ENCODE measurements at regions not wholly inside any gene's neighbourhood (a gene's known extent, or its start where the extent isn't known, plus 50 kb on each side); places are given as distances from the start of the nearest gene placed in this dataset.
"Not testable (repeated sequence)": the region's sequence is repeated elsewhere in the genome, so short reads cannot be mapped to it uniquely, and the experiment has no call there.

DNA sequence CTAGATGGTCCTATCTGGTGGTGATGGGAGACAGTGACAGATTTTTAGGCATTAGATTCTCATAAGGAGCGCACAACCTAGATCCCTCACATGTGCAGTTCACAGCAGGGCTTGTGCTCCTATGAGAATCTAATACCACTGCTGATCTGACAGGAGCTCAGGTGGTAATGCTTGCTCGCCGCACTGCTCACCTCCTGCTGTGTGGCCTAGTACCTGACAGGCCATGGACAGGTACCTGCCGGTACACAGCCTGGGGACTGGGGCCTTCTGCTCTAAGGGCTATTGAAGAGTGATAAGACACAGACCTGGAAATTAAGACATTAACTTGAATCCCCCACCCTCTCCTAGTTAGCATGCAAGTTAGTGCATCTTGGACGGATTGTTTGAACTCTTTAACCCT is 64.4 kb downstream of the KLRB1 start:
- DNase-seq: not testable (repeated sequence)

DNA sequence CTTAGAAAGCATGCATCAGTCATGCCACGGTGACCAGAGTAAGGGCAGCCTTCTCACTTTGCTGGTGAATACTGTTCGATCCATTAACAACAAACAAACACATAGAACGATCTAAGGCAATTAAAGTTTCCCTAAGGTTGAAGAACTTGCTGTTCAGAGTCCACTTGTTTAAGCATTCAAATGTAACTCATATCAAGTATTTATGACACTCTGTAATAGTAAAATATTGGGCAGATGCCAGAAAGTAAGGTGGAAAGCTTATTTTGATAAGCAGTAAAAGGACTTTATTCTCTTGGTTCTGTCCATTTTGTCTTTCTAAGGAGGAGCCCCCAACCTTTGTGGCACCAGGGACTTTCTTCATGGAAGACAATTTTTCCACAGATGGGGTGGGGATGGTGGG is 64.9 kb downstream of the KLRB1 start:
- DNase-seq: not testable (repeated sequence)

DNA sequence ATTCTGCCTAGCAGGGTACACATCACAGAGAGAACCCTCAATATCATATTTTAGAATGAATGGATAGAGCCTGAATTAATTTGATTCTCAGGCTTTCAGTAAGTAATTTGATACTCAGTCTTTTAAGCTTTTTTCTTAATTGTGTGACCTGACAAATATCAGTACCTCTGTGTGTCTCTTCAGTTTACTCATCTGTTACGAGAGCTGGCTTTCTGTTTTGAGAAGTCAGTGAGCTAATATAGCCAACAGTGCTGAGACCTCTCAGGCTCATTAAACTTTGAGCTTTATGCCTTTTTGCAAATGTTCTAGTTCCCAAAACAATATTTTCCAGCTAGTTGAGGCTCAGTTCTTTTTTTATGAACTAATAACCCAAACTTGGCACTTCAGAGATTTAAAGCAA is 91.8 kb downstream of the KLRB1 start:
- not testable (repeated sequence) for DNase-seq

DNA sequence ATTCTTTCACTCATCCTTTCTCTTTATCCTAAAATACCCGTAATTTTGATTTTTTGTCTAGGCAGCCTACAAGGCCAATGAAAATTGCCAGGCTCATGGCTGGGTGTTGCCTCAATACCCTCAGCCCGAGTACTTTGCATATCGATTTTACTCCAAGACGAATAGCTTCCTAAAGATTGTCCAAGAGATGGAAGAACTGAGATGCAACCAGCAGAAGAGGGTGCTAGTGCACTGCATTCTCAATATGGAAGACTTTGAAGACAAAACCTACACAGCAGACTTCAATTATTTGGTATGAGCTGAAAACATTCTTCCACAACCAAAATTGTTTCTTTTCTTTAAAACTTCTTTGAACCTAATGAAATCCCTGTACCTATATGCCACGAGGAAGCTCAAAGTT is 95.0 kb downstream of the KLRB1 start:
- DNase-seq: not testable (repeated sequence)

DNA sequence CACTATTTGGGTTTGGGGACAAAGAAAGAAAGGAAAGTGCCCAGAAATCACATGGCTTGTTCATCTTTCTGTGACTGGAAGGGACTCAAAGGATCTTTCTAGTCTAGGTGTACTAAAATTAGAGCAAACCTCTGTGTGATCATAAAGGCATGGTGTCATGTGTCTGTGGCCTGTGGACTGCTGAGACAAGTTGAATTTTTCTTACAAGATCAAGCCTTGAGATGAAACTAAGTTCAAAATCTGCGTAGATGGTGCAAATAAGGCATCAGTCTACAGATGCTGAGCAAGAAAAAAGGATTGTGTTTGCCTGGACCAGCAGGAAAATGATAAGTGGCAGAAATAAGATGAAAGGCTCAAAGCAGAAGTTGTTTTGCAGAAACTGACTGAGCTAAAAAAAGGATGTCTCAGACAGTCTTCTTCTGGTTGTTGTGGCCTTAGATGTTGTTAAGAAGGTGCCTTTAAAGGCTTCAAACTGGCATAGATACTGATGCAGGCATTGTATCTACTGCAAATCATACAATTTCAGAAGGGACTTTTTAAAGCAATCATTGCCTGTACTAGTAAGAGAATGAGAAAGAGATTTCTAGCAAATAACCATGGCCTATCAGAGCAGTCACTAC is 97.2 kb downstream of the KLRB1 start:
- not testable (repeated sequence) for DNase-seq

DNA sequence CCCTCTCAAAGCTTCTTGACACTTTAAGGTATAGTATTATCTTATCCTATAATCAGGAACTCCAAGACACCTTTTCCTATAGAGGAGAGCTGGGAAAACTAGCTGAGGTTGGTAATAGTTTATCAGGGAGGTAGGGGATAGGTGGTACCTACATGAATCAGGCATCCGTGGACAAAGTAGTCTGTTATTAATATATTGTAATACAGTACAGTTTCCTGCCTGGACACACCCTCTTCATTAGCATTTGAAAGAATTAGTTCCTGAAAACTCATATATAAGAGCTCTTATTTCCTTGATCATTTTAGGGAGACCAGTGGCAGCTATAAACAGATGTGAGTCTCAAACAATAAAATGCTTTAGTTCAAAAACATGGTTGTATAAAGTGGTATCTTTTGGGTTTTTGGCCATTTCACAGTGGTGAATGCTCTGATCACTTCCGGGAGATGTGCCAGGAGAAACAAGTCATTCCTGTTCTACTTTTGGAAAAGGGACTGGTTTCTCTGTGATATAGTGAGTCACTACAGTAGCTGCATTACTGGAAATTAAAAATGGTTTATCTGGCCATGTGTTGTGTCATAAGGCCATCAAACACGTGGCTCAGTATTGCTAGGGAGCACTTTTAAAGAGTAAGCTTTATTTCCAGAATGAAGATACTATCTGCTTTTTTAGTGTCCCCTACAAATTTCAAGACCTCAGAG is 98.1 kb downstream of the KLRB1 start:
- no peak for DNase-seq

DNA sequence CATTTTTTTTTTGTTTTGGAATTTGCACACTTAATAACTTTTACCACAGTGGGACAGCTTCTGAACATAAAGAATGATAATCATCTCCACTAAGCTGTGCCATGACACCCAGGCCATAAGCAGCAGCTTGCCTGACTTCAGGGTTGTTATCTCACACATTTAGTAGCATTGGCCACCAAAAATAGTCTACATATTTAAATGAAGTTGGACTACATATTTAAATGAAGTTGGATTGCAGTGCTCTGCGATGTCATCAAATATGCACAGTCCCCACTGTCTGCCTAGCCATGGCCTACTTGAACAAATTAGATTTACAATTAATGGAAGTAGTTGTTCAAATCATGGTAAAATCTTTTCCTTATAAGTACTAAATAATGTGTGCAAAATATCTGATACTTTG is 101.0 kb downstream of the KLRB1 start:
- no peak for DNase-seq

DNA sequence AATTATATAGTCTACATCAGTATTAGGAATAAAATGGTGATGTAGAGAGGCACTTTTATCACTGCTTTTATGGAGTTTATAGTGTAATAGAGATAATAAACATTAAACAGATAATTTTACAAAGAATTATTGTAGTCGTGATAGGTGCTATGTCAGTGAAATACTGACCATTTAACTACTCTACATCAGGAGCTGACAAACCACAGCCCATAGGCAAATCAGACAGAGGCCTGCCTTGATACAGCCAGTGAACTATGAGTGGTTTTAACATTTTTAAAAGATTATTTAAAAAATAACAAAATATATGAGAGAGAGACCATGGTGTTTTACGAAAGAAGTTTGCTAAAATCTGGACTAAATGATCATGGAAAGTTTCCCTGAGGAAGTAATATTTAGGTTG is 104.3 kb downstream of the KLRB1 start:
- DNase-seq: not testable (repeated sequence)

DNA sequence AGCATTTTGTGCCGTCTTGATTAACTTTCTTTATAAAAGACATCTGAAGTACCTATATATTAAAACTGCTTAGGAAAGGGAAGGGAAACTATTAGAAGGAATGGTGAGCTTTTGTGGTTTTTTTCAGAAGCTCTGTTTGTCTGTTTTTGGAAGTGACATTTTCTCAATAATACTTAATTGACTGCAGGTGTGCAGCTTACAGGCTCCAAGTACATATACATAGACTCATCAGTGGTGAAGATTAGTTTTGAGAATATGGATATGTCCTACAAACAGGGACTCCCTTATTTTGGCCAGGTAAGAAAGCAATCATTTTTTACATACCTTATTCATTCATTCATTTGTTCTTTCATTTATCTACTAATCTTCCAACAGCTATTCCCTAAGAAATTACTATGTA is 104.9 kb downstream of the KLRB1 start:
- DNase-seq: not testable (repeated sequence)

DNA sequence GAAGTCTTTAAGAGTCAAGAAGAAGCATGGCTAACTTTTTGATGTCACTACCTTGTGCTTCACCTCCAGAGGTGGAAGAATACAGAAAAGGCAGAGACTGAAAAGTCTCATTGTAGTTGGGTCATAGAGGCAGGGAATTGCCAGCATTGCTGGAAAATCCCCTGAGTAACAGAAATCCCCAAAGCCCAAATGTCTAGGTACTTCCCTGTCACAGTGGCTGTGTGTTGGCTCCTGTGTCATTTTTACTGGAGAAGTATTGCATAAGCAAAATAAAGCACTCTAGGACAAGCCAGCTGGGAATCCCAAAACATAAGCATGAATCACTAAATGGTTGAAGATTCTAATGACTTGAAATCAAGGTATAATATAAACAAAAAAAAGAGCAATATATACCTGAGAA is 114.4 kb downstream of the KLRB1 start:
- not testable (repeated sequence) for DNase-seq

DNA sequence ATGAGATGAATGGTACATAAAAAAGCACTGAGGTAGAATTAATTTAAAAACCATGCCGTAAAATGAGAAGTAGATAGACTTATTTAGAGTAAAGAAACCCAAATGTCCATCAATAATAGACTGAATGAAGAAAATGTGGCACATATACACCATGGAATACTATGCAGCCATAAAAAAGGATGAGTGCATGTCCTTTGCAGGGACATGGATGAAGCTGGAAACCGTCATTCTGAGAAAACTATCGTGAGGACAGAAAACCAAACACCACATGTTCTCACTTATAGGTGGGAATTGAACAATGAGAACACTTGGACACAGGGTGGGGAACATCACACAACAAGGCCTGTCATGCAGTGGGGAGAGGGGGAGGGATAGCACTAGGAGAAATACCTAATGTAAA is 126.4 kb downstream of the KLRB1 start:
- DNase-seq: not testable (repeated sequence)

DNA sequence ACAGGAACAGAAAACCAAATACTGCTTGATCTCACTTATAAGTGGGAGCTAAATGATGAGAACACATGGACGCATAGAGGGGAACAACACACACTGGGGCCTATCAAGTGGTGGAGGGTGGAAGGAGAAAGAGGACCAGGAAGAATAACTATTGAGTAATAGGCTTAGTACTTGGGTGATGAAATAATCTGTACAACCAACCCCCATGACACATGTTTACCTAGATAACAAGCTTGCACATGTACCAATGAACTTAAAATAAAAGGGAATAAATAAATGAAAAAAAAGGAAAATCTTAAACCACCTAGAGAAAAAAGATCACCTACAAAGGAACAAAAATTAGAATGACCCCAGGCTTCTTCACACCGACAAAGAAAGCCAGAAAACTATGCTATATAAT is 133.5 kb downstream of the KLRB1 start:
- not testable (repeated sequence) for DNase-seq

DNA sequence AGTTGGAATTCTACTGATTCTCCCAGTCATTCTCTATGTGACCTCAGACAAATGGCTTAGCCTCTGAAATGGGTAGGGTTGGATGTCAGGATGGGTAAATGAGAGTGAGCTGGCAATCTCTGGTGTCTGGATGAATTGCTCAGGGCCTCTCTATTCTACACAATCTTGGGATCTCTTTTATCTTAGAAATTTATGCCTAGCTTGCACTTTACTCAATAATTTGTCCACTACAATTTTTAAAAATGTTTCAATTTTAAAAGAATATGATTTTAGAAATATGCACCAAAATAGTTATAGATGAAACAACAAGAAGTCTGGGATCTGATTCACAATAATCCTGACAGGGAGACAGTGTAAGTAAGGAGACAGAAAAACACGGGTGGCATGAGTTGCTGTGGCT is 134.1 kb downstream of the KLRB1 start:
- DNase-seq: not testable (repeated sequence)

DNA sequence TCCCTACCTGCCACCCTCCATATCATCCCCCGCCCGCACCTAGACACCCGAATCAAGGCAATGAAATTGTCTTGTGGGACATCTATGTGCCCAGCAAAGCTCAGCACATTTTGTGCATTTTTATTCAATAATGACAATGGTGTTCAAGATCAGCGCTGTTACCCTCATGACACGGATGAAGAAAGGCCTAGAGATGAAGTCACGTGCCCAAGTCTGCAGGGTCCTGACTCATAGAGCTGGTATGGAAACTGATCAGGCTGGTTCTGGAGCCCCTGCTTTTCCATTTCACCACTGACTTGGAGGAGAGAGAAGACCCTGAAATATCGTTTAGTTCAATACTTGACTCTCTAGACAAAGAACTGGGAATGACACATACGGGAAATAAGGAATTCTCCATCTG is 136.2 kb downstream of the KLRB1 start:
- not testable (repeated sequence) for DNase-seq

DNA sequence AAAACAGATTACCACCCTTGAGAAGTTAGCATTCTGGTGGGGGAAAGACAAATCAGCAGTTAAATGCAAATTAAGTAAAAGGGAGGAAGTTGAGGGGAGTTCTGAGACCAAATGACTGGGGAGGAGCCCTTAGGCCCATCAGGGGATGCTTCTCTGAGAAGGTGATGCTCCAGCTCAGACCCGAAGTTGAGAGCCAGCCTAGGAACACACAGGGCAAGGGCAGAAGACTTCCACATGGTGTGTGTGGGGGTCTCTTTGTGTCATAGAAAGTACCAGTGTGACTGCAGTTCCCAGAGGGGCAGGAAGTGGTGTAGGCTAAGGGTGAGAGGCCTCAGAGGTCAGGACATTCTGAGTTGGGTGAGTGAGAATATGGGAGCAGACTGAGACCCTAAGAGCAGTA is 137.3 kb downstream of the KLRB1 start:
- not testable (repeated sequence) for DNase-seq

DNA sequence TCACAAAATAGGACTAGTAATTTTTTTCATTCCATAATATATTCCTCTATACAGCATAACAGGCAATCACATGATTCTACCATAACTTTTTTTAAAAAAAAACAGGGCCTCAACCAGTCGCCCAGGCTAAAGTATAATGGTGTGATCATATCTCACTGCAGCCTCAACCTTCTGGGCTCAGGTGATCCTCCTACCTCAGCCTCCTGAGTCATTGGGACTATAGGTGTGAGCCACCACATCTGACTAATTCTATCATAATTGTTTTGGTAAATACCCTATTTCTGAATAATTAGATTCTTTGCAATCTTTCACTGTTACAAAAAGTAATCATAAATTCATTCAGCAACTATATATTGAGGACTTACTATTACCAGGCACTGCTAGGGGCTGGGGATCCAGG is 137.8 kb downstream of the KLRB1 start:
- not testable (repeated sequence) for DNase-seq

DNA sequence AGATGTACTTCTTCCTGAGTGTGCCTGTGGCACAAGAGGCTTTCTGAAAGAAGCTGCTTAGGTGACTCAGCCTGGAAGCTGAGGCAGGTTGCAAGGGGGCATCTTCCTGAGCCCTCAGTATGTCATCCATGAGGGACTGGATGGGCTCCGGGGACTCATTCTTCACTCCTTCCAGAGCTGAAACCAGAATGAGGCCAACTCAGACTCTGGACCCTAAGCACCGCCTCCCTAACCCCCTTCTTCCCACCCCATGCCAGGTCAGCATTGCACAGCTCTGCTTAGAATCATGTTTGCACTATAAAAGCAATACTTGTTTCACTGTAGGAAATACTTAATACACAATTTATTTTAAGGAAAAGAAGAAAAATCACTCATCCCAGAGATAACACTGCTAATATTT is 138.3 kb downstream of the KLRB1 start:
- DNase-seq: not testable (repeated sequence)

DNA sequence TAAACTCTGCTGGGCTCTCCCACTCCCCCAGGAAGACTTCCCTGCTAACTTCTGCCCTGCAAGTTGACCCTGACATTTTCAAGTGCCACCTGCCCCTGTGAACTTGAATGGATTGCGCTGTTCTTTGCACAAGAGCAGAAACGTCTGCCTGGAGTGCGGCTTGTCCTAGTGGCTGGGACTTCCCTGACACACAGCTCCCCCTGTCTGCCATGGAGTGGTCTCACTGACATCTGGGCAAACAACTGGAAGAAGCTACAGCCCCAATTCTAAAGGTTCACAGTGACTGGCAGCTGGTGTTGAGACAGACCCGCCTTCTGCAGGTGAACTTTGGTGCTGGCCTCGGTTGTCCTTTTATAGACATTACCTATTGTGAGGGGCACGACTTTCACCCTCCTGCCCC is 138.7 kb downstream of the KLRB1 start:
- not testable (repeated sequence) for DNase-seq

DNA sequence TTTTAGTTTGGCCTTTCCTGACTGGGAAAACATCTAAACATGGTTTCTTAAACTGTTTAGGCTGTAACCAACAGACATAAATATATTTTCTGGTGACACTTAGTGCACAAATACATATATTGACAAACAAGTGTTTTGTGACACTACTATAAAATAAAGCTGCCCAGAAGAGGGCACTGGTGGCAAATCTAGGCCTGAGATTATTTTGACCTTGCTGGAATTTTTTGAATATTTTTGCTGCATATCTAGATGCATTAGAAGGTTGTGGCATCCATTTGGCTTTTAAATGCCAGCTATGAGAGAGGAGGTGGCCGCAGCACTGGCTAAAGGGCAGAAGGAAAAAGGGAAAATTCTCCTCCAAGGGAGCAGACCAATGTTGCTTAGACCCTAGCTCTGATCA is 139.6 kb downstream of the KLRB1 start:
- DNase-seq: not testable (repeated sequence)

DNA sequence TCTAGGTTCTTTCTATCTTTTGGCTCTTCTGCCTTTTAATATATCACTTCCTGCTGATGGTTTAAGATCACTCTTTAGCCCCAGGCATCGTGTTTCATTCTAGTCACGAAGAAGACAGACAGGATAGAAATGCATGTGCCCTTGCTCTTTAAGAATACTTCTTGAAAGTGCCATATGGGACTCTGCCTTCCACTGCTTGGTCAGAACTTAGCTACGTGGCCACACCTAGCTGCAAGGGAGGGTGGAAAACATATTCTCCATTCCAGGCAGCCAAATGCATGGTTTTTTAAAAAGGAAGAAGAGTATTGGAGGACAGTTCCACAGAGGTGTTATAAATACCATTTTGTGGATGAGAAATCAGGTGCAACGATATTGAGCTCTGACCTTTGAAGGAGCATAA is 143.3 kb downstream of the KLRB1 start:
- DNase-seq: no peak

DNA sequence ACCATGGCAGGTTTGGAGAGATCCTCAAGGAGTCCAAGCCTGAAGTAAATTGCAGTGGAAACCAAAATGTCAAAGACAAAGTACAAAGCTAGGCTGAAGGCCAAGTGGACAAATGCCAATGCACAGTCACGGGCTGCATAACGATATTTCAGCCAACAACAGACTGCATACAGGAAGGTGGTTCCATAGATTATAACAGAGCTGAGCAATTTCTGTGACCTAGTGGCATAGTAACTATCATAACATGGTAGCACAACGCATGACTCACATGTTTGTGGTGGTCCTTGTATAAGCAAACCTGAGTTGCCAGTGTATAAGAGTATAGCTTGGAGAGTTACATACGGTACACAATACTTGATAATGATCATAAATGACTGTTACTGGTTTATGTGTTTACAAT is 152.2 kb downstream of the KLRB1 start:
- not testable (repeated sequence) for DNase-seq

DNA sequence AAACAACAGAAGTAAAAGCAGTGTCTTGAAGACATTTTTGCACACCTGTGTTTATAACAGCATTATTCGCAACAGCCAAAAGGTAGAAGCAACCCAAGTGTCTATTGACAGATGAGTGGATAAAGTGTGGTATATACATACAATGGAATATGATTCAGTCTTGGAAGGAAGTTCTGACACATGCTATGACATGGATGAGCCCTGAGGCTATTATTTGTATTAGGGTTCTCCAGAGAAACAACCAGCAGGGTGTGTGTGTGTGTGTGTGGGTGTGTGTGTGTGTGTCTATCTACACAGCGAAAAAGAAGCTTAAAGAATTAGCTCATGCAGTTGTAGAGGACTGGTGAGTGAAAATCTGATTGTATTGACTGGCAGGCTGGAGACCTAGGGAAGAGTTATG is 153.7 kb downstream of the KLRB1 start:
- DNase-seq: not testable (repeated sequence)

DNA sequence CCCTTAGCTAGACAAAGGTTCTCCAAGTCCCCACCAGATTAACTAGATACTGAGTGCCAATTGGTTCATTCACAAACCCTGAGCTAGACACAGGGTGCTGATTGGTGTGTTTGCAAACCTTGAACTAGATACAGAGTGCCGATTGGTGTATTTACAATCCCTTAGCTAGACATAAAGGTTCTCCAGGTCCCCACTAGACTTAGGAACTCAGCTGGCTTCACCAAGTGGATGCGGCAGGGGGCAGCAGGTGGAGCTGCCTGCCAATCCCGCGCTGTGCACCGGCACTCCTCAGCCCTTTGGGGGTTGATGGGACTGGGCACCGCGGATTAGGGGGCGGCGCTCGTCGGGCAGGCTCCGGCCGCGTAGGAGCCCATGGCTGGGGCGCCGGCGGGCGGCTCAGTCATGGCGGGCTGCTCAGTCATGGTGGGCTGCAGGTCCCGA is 157.6 kb downstream of the KLRB1 start:
- not testable (repeated sequence) for DNase-seq

DNA sequence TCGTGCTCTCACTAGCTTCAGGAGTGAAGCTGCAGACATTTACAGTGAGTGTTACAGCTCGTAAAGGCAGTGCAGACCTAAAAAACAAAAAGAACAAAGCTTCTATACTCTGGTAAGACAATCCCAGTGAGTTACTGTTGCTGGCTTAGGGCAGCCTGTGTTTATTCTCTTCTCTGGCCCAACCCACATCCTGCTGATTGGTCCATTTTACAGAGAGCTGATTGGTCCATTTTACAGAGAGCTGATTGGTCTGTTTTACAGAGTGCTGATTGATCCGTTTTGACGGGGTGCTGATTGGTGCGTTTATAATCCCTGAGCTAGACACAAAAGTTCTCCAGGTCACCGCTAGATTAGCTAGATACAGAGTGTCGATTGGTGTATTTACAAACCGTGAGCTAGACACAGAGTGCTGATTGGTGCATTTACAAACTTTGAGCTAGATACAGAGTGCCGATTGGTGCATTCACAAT is 158.0 kb downstream of the KLRB1 start:
- DNase-seq: not testable (repeated sequence)

DNA sequence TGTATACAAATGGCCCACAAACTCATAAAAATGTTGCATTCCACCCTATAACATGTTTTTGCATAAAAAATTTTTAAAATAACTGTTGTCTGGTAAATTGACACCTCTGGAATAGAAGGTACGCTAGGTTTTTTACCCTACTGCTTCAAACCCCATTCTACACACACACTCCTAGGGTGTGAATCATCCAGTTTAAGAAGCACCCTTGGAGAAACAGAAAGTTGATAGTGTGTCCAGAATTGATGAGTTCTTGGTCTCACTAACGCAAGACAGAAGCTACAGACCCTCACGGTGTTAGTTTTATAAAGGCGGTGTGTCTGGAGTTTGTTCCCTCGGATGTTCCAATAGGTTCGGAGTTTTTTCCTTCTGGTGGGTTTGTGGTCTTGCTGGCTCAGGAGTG is 158.5 kb downstream of the KLRB1 start:
- DNase-seq: no peak
